ENCODE measurements at regions not wholly inside any gene's neighbourhood (a gene's known extent, or its start where the extent isn't known, plus 50 kb on each side); places are given as distances from the start of the nearest gene placed in this dataset.

DNA sequence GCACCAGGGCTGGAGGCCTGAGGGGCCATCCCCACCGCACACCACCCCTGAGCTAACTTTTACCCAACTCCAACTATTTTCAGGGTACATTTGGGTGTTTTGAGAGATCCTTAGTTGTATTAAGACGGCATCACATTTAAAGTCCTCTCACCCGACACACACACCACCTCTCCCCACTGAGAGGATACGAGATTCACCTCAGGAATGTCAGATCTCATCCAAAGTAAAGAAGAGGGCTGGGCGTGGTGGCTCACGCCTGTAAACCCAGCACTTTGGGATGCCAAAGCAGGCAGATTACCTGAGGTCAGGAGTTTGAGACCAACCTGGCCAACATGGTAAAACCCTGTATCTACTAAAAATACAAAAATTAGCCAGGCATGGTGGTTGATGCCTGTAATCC, 88.4 kb downstream of the RBFOX3 start:
- no peak overlapping the region for H4K5ac ChIP-seq (ENCODE audit: insufficient read length, low read depth, low read length)
- no peak overlapping the region for H2BK15ac ChIP-seq (ENCODE audit: low read depth, low read length)
- H3K27ac Mint-ChIP-seq: no peak overlapping the region
- H3K9ac ChIP-seq (ENCODE audit: extremely low read depth, insufficient read length, low read length): no peak overlapping the region
- no peak overlapping the region for H2AK5ac ChIP-seq (ENCODE audit: insufficient read length, low read length)
- H3K27me3 Mint-ChIP-seq (ENCODE audit: low read depth): peaks cover 22% of the 10 kb centered on the region
- H2BK120ac ChIP-seq (ENCODE audit: low read depth, low read length, poor library complexity, severe bottlenecking): no peak overlapping the region
- H3K79me1 ChIP-seq (ENCODE audit: insufficient read depth, low read depth, low read length, poor library complexity, severe bottlenecking): no peaks in the 10 kb centered on the region
- H3K4me3 Mint-ChIP-seq: no peak overlapping the region
- no peaks in the 10 kb centered on the region for H3K79me2 ChIP-seq (ENCODE audit: insufficient read depth, low read length)
- peaks cover 3% of the 10 kb centered on the region for H3K23me2 ChIP-seq (ENCODE audit: insufficient read length, low read depth, low read length, poor library complexity, severe bottlenecking)
- H4K20me1 ChIP-seq (ENCODE audit: control insufficient read depth, insufficient read depth, insufficient read length): no peaks in the 10 kb centered on the region
- H3K18ac ChIP-seq (ENCODE audit: insufficient read length, low read depth, low read length): no peak overlapping the region
- H3K4me1 ChIP-seq (ENCODE audit: insufficient read depth, low read length): no peaks in the 10 kb centered on the region
- H3K4ac ChIP-seq (ENCODE audit: low read depth, low read length): no peak overlapping the region
- H3K56ac ChIP-seq (ENCODE audit: insufficient read length, low read depth, low read length): no peak overlapping the region
- H2BK20ac ChIP-seq (ENCODE audit: low read depth, low read length, poor library complexity, severe bottlenecking): no peak overlapping the region
- H2AFZ ChIP-seq (ENCODE audit: low read length): no peak overlapping the region
- H3K36me3 Mint-ChIP-seq (ENCODE audit: insufficient read depth in 1 of 3, low read depth in 3 of 3): no peaks in the 10 kb centered on the region
- H3K9me3 Mint-ChIP-seq: no peaks in the 10 kb centered on the region
- no peak overlapping the region for H2BK12ac ChIP-seq (ENCODE audit: insufficient read length, low read depth, low read length)
- no peak overlapping the region for H3K27ac ChIP-seq (ENCODE audit: insufficient read length, low read depth, low read length)
- H3T11ph ChIP-seq (ENCODE audit: low read length): no peak overlapping the region
- no peak for DNase-seq
- H3K4me2 ChIP-seq (ENCODE audit: insufficient read depth, insufficient read length, low read length): no peak overlapping the region
- WGBS (ENCODE audit: extremely low coverage, insufficient read length, low lambda C conversion rate): no CpG with 5 or more reads among the region's 6 CpGs
- TF ChIP-seq, protein P1, sequence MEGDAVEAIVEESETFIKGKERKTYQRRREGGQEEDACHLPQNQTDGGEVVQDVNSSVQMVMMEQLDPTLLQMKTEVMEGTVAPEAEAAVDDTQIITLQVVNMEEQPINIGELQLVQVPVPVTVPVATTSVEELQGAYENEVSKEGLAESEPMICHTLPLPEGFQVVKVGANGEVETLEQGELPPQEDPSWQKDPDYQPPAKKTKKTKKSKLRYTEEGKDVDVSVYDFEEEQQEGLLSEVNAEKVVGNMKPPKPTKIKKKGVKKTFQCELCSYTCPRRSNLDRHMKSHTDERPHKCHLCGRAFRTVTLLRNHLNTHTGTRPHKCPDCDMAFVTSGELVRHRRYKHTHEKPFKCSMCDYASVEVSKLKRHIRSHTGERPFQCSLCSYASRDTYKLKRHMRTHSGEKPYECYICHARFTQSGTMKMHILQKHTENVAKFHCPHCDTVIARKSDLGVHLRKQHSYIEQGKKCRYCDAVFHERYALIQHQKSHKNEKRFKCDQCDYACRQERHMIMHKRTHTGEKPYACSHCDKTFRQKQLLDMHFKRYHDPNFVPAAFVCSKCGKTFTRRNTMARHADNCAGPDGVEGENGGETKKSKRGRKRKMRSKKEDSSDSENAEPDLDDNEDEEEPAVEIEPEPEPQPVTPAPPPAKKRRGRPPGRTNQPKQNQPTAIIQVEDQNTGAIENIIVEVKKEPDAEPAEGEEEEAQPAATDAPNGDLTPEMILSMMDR (conservative IDR thresholded peaks at IDR 0.05): no peak
- H2BK5ac ChIP-seq (ENCODE audit: insufficient read length, low read length): no peak overlapping the region
- H3K4me1 Mint-ChIP-seq: peaks cover 5 to 8% of the 10 kb centered on the region in 2 experiments; a peak in 3 of 4 replicates
- no peak overlapping the region for H3K23ac ChIP-seq (ENCODE audit: insufficient read length, low read depth, low read length)
- no peak overlapping the region for H3K14ac ChIP-seq (ENCODE audit: insufficient read depth, low read length)
- H4K91ac ChIP-seq (ENCODE audit: insufficient read length, low read depth, low read length): no peak overlapping the region
- no peak overlapping the region for H4K8ac ChIP-seq (replicated peaks; ENCODE audit: insufficient read length, low read depth, low read length)
- no peaks in the 10 kb centered on the region for H3K27me3 ChIP-seq (ENCODE audit: insufficient read depth, low read length)
- no peaks in the 10 kb centered on the region for H3K9me3 ChIP-seq (ENCODE audit: control insufficient read depth, low read depth, low read length)

Data from H9 (cell line).